ENCODE measurements at regions not wholly inside any gene's neighbourhood (a gene's known extent, or its start where the extent isn't known, plus 50 kb on each side); places are given as distances from the start of the nearest gene placed in this dataset.

- DNase-seq, result no peak
Observed at GRCh38 chr3:31232055-31233025, 300.4 kb upstream of the STT3B start.

- DNase-seq, result no peak
Observed at GRCh38 chr3:31234145-31234544, 298.6 kb upstream of the STT3B start.

DNA sequence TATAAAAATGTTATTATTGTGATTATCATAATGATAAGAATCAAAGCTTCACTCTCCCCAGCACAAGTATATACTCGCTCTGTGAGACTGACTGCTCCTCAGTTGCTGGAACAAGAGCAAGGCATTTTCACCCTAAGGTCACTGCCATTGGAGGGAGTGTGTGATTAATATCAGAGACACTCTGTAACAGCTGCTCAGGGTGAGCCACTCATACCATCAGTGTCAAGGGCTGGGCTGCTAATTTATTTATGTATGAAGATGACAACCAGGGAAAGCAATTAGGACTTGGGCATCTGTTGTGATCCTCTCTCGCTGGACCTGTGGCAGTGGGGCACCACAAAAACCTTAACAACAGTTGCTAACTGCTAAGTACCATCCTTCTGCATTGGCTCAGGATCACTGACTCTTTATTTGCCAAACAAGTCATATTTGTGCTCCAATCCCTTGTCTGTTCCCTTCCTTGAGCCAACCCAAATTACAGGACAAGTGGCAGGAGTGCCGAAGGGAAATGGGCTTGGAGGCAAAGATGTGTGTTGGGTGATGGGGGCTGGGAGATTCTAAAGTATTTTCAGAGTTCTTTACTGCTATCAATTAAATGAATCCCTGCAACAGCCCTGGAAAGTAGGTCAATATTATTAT, 297.5 kb upstream of the STT3B start:
- DNase-seq, result no peak

DNA sequence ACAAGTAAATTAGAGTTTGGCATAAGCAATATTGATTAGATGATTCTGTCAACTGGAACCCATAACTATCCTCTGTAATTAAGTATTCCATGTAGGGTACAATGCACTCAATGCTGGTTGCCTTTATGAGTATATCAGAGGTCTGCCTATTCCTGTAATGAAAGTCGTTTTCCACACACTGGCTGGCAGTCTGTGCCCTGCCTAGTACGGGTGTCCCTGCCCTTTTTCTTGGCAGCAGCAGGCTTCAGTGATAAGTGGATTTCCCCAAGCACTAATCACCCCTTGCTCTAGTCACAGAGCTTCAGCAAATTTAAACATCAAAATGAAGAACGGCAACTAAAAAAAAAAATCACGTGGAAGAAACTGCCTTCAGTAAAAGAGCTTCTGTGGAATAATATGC, 294.8 kb upstream of the STT3B start:
- no peak for DNase-seq

GRCh38 chr3:31240013-31240412, 292.7 kb upstream of the STT3B start:
- DNase-seq, result no peak

DNA sequence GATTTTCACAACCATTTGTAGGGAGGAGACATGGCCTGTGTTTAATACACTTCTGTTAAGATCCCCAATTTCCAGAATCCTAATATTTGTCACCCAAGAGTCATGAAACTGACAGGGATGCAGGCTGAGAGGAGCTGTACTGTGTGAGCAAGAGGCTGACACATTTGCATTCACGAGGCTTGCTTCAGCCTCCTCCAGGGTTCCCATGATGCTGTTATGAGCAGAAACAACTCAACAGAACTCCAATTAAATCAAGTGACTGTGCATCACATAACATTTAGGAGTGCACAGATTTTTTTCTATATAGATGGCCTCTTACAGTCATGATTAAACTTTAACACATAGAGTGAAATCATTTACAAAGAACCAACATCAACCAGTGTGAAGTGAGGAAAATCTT, 292.3 kb upstream of the STT3B start:
- DNase-seq, result no peak

- no peak for DNase-seq
Observed at GRCh38 chr3:31240874-31241273, 291.9 kb upstream of the STT3B start.

GRCh38 chr3:31241533-31241932, 291.2 kb upstream of the STT3B start:
- no peak for DNase-seq

DNA sequence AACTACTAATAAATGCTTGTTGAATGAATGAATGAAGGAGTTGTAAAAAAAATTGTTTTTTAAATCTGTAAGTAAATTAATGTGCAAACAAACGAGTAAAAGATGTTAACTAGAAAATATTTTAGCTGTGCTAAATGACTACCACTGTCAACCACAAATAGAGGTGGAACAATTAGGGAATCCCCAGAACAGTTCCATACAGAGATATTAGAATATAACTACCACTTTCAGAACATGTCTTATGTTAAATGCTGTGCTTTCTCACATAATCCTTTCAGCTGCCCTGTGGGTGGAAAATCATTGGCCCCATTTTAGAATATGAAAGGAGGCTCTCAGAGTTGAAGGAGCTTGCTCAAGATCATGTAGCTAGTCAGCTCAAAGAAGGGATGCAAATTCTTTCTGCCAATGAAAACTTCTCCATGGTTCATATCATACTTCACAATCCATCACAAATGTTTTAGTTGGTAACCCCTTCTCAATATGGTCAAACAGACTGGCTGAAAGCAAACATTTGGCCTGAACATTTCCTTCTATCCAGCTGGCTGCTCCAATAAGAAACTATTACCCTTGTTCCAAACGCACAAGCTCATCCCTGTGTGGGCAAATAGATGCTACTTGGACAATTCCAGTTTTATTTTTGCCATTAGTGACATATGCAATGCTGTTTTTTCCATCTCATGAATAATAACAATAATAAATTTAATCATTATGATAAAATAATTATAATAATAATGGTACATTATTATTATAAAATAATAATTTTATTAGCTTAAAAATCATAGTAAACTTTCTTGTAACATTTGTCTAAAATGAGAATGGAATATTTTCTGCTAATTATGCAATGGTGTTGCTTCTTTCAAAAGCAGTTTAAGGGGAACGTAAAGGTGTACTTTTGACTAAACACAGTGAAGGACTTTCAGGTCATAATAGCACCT, 290.4 kb upstream of the STT3B start:
- no peak for DNase-seq

DNA sequence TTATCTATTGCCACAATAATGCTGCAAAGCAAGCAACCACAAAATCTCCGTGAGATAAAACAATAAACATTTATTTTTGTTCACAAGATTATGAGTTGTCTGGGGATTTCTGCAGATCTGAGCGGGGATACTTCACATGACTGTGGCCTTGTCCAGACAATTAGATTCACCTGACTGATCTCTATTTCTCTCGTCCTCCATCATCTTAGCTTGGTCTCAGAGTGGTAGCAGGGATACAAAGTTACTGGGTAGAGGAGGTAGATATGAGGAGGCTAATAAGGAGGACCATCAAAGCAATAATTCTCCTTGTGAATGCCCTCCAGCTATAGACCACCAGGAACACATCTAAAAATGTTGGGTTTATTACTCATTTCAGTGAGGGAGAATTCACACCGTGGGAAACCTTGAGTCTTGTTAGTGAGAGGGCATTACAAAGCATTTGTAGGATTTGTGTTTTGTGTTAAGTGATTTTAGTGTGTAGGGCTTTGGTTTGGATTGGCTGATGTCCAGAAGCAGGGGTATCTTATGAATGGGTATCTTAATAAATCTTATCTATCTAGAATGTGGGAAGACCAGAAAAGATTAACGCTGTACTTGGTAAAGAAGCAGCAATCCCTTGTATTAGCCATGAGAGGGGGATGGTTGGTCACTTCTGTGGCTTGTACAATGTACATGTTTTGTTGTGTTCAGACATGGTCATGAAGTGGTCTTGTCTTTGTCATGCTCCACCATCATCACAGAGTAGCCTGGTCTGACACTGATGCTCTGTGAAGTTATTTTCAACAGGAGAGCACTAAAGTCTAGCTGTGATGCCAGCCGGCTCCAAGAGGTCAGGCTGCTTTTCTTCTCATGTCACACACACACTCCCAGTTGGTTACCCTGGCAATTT, 287.6 kb upstream of the STT3B start:
- DNase-seq, result no peak

- DNase-seq, result no peak
Observed at GRCh38 chr3:31246293-31247062, 286.2 kb upstream of the STT3B start.

DNA sequence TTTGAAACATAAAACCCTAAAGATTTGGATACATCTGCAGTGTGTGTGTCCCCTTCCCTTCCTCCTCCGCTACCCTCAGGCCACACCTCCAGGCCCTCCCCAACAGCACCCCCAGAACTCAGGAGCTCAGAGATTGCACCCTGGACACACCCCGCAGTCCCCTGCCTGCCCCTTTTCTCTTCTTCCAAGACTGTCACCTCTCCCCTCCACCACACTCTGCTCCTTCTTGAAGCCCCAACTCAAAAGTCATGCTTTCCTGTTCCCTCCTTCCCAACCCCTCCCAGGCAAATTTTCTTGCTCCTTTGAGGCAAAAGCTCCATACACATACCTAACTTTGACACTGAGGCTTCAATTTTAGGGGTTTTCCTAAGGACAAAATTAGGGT, 285.7 kb upstream of the STT3B start:
- DNase-seq, result no peak

GRCh38 chr3:31247850-31248562, 284.7 kb upstream of the STT3B start:
- no peak for DNase-seq

- no peak for DNase-seq
Observed at GRCh38 chr3:31248563-31248992, 284.1 kb upstream of the STT3B start.

GRCh38 chr3:31249545-31249944, 283.2 kb upstream of the STT3B start:
- no peak for DNase-seq

GRCh38 chr3:31250116-31250777, 282.5 kb upstream of the STT3B start:
- no peak for DNase-seq

- no peak for DNase-seq
Observed at GRCh38 chr3:31251083-31251482, 281.6 kb upstream of the STT3B start.

DNA sequence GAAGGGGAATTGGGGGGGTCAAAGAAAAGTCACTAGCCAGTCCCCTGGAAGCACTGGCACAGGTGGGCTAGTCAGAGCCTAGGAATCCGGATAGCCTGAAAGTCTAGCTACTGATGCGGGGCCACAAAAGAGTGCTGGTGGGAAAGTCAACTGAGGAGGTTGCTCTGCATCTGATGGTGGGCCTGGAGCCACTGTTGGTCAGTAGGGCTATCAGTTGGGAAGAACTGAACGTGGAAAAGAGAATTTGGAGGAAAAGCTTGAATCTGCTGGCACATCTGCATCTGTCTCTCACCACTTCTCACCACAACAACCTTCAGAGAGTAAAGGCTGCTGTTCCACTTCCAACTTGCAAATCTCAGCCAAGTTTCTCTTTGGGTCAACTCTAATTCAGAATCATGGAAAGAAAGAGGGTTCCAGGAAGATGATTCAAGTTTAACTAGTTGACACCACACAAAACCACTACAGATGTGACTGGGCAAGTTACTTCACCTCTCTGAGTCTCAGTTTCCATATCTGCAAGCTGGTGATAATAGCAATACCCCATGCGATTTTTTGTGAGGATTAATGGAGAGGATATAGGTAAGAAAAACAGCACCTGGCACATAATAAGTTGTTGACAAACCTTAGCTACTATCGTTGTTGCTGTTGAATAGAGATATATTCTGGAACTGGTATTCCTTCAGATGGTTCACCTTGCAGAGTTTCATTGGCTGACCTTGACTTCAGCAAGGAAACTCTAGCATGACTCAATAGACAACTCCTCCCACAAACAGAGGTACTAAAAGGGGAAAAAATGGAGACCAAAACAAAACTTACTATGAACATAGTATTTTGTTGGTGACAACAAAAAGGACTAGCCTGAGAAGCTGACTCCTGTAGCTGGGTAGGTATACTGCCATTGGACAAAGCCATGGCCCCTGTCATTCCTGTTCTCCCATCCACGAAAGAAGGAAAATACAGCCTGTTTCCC, 280.2 kb upstream of the STT3B start:
- no peak for DNase-seq

DNA sequence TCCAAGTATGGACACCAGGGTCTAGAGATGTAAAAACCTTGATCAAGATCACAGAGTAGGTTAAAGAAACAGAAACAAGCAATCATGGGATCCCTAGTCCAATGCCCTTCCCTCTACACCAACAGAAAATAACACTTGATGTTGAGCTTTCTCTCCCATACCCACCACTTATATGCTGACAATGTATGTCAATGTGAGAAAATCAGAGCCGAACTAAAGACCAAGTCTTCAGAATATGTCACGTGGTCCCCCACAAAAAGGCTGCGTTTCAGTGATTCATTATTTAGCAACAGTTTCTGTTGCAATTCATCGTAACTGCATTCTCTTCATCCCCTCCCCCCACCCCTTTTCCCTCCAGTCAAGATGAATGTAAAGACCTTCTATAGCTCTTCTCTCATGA, 278.9 kb upstream of the STT3B start:
- DNase-seq, result no peak

All from CD4-positive, alpha-beta T cell treated with Interleukin-17A for 4 hours (primary cell).